H9 (cell line): ENCODE measurements at regions not wholly inside any gene's neighbourhood (a gene's known extent, or its start where the extent isn't known, plus 50 kb on each side); places are given as distances from the start of the nearest gene placed in this dataset.

Experiments
- DNase-seq: peaks from one replicate; pipeline ENCODE4 v3.0.0-alpha.2; 2017
- H2AFZ ChIP-seq: one replicate; pipeline ENCODE4 v1.6.1; 2013; ENCODE audit warnings: mild to moderate bottlenecking, low read length, control low read depth, moderate library complexity
- H2AK5ac ChIP-seq: 2 replicates; pipeline ENCODE4 v1.6.1; 2013; ENCODE audit warnings: low read length, control low read depth, mixed read lengths; ENCODE audit not compliant: insufficient read length
- H2BK120ac ChIP-seq: one replicate; pipeline ENCODE4 v1.6.1; 2013; ENCODE audit warnings: low read depth, mild to moderate bottlenecking, low read length, control low read depth, inconsistent platforms; ENCODE audit not compliant: poor library complexity, severe bottlenecking
- H2BK12ac ChIP-seq: 2 replicates; pipeline ENCODE4 v1.6.1; 2013; ENCODE audit warnings: low read length, control low read depth, mixed read lengths, low read depth; ENCODE audit not compliant: insufficient read length
- H2BK15ac ChIP-seq: 2 replicates; pipeline ENCODE4 v1.6.1; 2013; ENCODE audit warnings: low read depth, low read length, control low read depth
- H2BK20ac ChIP-seq: one replicate; pipeline ENCODE4 v1.6.1; 2013; ENCODE audit warnings: low read depth, mild to moderate bottlenecking, low read length, control low read depth, inconsistent platforms; ENCODE audit not compliant: poor library complexity, severe bottlenecking
- H2BK5ac ChIP-seq: 2 replicates; pipeline ENCODE4 v1.6.1; 2013; ENCODE audit warnings: low read length, control low read depth, mixed read lengths; ENCODE audit not compliant: insufficient read length
- H3K14ac ChIP-seq: 2 replicates; pipeline ENCODE4 v1.6.1; 2013; ENCODE audit warnings: low read length, control low read depth; ENCODE audit not compliant: insufficient read depth
- H3K18ac ChIP-seq: 2 replicates; pipeline ENCODE4 v1.6.1; 2013; ENCODE audit warnings: low read depth, mild to moderate bottlenecking, mixed read lengths, low read length, control low read depth; ENCODE audit not compliant: insufficient read length
- H3K23ac ChIP-seq: 2 replicates; pipeline ENCODE4 v1.6.1; 2013; ENCODE audit warnings: low read length, control low read depth, mixed read lengths, low read depth; ENCODE audit not compliant: insufficient read length
- H3K23me2 ChIP-seq: 2 replicates; pipeline ENCODE4 v1.6.1; 2013; ENCODE audit warnings: low read depth, mild to moderate bottlenecking, mixed read lengths, low read length, control low read depth; ENCODE audit not compliant: insufficient read length, poor library complexity, severe bottlenecking
- H3K27ac ChIP-seq: 2 replicates; pipeline ENCODE4 v1.5.1; 2013; ENCODE audit warnings: low read length, control low read depth, mixed read lengths, low read depth; ENCODE audit not compliant: insufficient read length
- H3K27me3 ChIP-seq: 2 replicates; pipeline ENCODE4 v1.6.1; 2013; ENCODE audit warnings: low read length, control low read depth, inconsistent platforms; ENCODE audit not compliant: insufficient read depth
- H3K4ac ChIP-seq: 2 replicates; pipeline ENCODE4 v1.6.1; 2013; ENCODE audit warnings: low read depth, mild to moderate bottlenecking, control low read depth, inconsistent platforms, low read length, moderate library complexity
- H3K4me1 ChIP-seq: 2 replicates; pipeline ENCODE4 v1.6.1; 2013; ENCODE audit warnings: low read length, control low read depth, inconsistent platforms; ENCODE audit not compliant: insufficient read depth
- H3K4me2 ChIP-seq: 2 replicates; pipeline ENCODE4 v1.6.1; 2013; ENCODE audit warnings: low read length, control low read depth, mixed read lengths; ENCODE audit not compliant: insufficient read length, insufficient read depth
- H3K56ac ChIP-seq: 2 replicates; pipeline ENCODE4 v1.6.1; 2013; ENCODE audit warnings: low read depth, mild to moderate bottlenecking, mixed read lengths, low read length, control low read depth; ENCODE audit not compliant: insufficient read length
- H3K79me1 ChIP-seq: 2 replicates; pipeline ENCODE4 v1.6.1; 2013; ENCODE audit warnings: low read depth, mild to moderate bottlenecking, moderate library complexity, low read length, control low read depth, inconsistent platforms; ENCODE audit not compliant: insufficient read depth, poor library complexity, severe bottlenecking
- H3K79me2 ChIP-seq: 2 replicates; pipeline ENCODE4 v1.6.1; 2013; ENCODE audit warnings: low read length, control low read depth, inconsistent platforms; ENCODE audit not compliant: insufficient read depth
- H3K9ac ChIP-seq: 2 replicates; pipeline ENCODE4 v1.6.1; 2013; ENCODE audit warnings: low read length, control low read depth, mixed read lengths; ENCODE audit not compliant: insufficient read length; ENCODE audit errors: extremely low read depth
- H3K9me3 ChIP-seq: one replicate; pipeline ENCODE4 v1.6.1; 2013; ENCODE audit warnings: low read depth, low read length, inconsistent platforms; ENCODE audit not compliant: control insufficient read depth
- H3T11ph ChIP-seq: one replicate; pipeline ENCODE4 v1.6.1; 2013; ENCODE audit warnings: mild to moderate bottlenecking, low read length, control low read depth, inconsistent platforms
- H4K20me1 ChIP-seq: one replicate; pipeline ENCODE4 v1.6.1; 2013; ENCODE audit not compliant: control insufficient read depth, insufficient read length, insufficient read depth
- H4K5ac ChIP-seq: 2 replicates; pipeline ENCODE4 v1.6.1; 2013; ENCODE audit warnings: low read depth, mild to moderate bottlenecking, mixed read lengths, low read length, control low read depth; ENCODE audit not compliant: insufficient read length
- H4K8ac ChIP-seq: replicated peaks from 2 replicates; pipeline ENCODE4 v1.6.1; 2013; ENCODE audit warnings: low read length, control low read depth, mixed read lengths, low read depth; ENCODE audit not compliant: insufficient read length
- H4K91ac ChIP-seq: 2 replicates; pipeline ENCODE4 v1.6.1; 2013; ENCODE audit warnings: low read depth, mild to moderate bottlenecking, moderate library complexity, mixed read lengths, low read length, control low read depth; ENCODE audit not compliant: insufficient read length
- H3K27ac Mint-ChIP-seq, 3 experiments: 2 replicates in 2 of 3; 3 replicates in 1 of 3; pipeline ENCODE4 v1.8.0; 2020 to 2021; ENCODE audit warnings: mixed read lengths in 3 of 3, mild to moderate bottlenecking in 1 of 3, moderate library complexity in 1 of 3
- H3K27me3 Mint-ChIP-seq: 2 replicates; pipeline ENCODE4 v1.8.0; 2021; ENCODE audit warnings: low read depth, mild to moderate bottlenecking, moderate library complexity, mixed read lengths
- H3K36me3 Mint-ChIP-seq, 3 experiments: 2 replicates in 2 of 3; 3 replicates in 1 of 3; pipeline ENCODE4 v1.8.0; 2020 to 2021; ENCODE audit warnings: low read depth in 3 of 3, mixed read lengths in 3 of 3; ENCODE audit not compliant: insufficient read depth in 1 of 3
- H3K4me1 Mint-ChIP-seq, 2 experiments: 2 replicates each; pipeline ENCODE4 v1.8.0; 2020; ENCODE audit warnings: mixed read lengths in 2 of 2
- H3K4me3 Mint-ChIP-seq, 2 experiments: 2 replicates in 1 of 2; 3 replicates in 1 of 2; pipeline ENCODE4 v1.8.0; 2020 to 2021; ENCODE audit warnings: mild to moderate bottlenecking in 2 of 2, mixed read lengths in 2 of 2, moderate library complexity in 1 of 2
- H3K9me3 Mint-ChIP-seq, 2 experiments: 2 replicates in 1 of 2; 3 replicates in 1 of 2; pipeline ENCODE4 v1.8.0; 2020; ENCODE audit warnings: mild to moderate bottlenecking in 2 of 2, mixed read lengths in 2 of 2, moderate library complexity in 1 of 2
- CTCF ChIP-seq: fragments of 200-600 bp; sonication (generic); conservative IDR thresholded peaks from 3 replicates; pipeline ENCODE4 v1.8.0; 2021; ENCODE audit warnings: antibody characterized with exemption, mild to moderate bottlenecking
- WGBS: extraction: QIAGEN DNeasy Blood & Tissue Kit; methylation state at CpG from one replicate; pipeline ENCODE4 v1.1.7; 2013; ENCODE audit warnings: missing lambda C conversion rate, low lambda C conversion rate, mixed read lengths; ENCODE audit not compliant: insufficient read length; ENCODE audit errors: extremely low coverage; 5-methylcytosine and 5-hydroxymethylcytosine counted together

- Mint-ChIP-seq H3K36me3 (peaks cover 0 to 19% (median 10%) of the 10 kb centered on the region in 3 experiments; a peak in 5 of 7 replicates), H3K27ac (no peak overlapping the region), H3K27me3 (no peaks in the 10 kb centered on the region), H3K4me3 (no peak overlapping the region), H3K9me3 (peaks cover 0 to 2% of the 10 kb centered on the region in 2 experiments; a peak in 2 of 5 replicates), H3K4me1 (peaks cover 12 to 13% of the 10 kb centered on the region in 2 experiments)
- Histone ChIP-seq H2BK5ac (no peak overlapping the region), H3K27ac (no peak overlapping the region), H3K23me2 (no peaks in the 10 kb centered on the region), H3K56ac (no peak overlapping the region), H2AFZ (no peak overlapping the region), H3K4me2 (no peak overlapping the region), H4K20me1 (no peaks in the 10 kb centered on the region), H3K4ac (no peak overlapping the region), H2BK20ac (no peak overlapping the region), H3K23ac (no peak overlapping the region), H3K79me2 (no peaks in the 10 kb centered on the region), H3K18ac (no peak overlapping the region), H3K4me1 (no peaks in the 10 kb centered on the region), H4K5ac (no peak overlapping the region), H2BK12ac (no peak overlapping the region), H4K91ac (no peak overlapping the region), H3K9ac (no peak overlapping the region), H4K8ac (no peak overlapping the region), H2BK15ac (no peak overlapping the region), H2AK5ac (no peak overlapping the region), H3K14ac (no peak overlapping the region), H3K79me1 (no peaks in the 10 kb centered on the region), H3T11ph (no peak overlapping the region), H2BK120ac (no peak overlapping the region), H3K27me3 (no peaks in the 10 kb centered on the region), H3K9me3 (no peaks in the 10 kb centered on the region)
- TF ChIP-seq CTCF: no peak
- DNase-seq: no peak
- WGBS: no CpG with 5 or more reads among the region's 1 CpG
These were observed 1774.8 kb upstream of the CELF4 start for GRCh38 chr18:39340418-39340817.
